ENCODE measurements at regions not wholly inside any gene's neighbourhood (a gene's known extent, or its start where the extent isn't known, plus 50 kb on each side); places are given as distances from the start of the nearest gene placed in this dataset.

GRCh38 chr16:60371591-60371990, 1637.5 kb upstream of the GOT2 start (continued):
- TF ChIP-seq RXRA (IDR thresholded peaks at IDR 0.05) (no peak), TAF1 (conservative IDR thresholded peaks at IDR 0.05) (no peak), HNF4G (IDR thresholded peaks at IDR 0.05) (no peak), FOXA1 (IDR thresholded peaks at IDR 0.05) (no peak), FOXA2 (IDR thresholded peaks at IDR 0.05) (no peak), EGR1 (IDR thresholded peaks at IDR 0.05; ENCODE audit: low read depth in 2 of 2) (no peak), RAD21 (IDR thresholded peaks at IDR 0.05) (no peak), SP1 (IDR thresholded peaks at IDR 0.05) (no peak), HNF4A (conservative IDR thresholded peaks at IDR 0.05) (no peak), GABPA (IDR thresholded peaks at IDR 0.05 in 1 of 2, conservative IDR thresholded peaks at IDR 0.05 in 1 of 2) (no peak)

DNA sequence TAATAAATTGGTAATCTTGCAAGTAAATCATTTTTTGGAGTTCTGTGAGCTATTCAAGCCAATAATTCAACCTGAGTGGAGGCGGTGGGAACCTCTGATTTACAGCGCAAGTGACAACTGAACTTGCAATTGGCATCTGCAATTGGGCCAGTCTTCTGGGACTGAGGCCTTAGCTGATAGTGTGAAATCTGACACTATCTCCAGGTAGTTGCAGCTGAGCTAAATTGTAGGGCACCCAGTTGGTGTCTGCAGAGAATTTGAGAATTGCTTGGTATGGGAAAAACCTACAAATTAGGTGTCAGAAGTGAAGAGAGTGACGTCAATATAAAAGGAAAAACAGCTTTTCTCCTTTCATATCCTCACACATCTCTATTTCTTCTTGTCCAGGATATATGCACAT, 1633.6 kb upstream of the GOT2 start:
- no peaks in the 10 kb centered on the region for H3K9me3 ChIP-seq (ENCODE audit: control insufficient read depth in 4 of 4, low read length in 3 of 4)
- no peak overlapping the region for H3K4me3 ChIP-seq (ENCODE audit: low read depth in 1 of 3, low read length in 3 of 3)
- H3K27ac ChIP-seq (ENCODE audit: low read depth in 1 of 2, low read length in 2 of 2) = no peak overlapping the region
- no peak for TF ChIP-seq ZBTB33 (IDR thresholded peaks at IDR 0.05)
- TF ChIP-seq HNF4G (IDR thresholded peaks at IDR 0.05) = no peak
- TF ChIP-seq EGR1 (IDR thresholded peaks at IDR 0.05; ENCODE audit: low read depth in 2 of 2) = no peak
- TF ChIP-seq, protein P1, sequence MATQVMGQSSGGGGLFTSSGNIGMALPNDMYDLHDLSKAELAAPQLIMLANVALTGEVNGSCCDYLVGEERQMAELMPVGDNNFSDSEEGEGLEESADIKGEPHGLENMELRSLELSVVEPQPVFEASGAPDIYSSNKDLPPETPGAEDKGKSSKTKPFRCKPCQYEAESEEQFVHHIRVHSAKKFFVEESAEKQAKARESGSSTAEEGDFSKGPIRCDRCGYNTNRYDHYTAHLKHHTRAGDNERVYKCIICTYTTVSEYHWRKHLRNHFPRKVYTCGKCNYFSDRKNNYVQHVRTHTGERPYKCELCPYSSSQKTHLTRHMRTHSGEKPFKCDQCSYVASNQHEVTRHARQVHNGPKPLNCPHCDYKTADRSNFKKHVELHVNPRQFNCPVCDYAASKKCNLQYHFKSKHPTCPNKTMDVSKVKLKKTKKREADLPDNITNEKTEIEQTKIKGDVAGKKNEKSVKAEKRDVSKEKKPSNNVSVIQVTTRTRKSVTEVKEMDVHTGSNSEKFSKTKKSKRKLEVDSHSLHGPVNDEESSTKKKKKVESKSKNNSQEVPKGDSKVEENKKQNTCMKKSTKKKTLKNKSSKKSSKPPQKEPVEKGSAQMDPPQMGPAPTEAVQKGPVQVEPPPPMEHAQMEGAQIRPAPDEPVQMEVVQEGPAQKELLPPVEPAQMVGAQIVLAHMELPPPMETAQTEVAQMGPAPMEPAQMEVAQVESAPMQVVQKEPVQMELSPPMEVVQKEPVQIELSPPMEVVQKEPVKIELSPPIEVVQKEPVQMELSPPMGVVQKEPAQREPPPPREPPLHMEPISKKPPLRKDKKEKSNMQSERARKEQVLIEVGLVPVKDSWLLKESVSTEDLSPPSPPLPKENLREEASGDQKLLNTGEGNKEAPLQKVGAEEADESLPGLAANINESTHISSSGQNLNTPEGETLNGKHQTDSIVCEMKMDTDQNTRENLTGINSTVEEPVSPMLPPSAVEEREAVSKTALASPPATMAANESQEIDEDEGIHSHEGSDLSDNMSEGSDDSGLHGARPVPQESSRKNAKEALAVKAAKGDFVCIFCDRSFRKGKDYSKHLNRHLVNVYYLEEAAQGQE (IDR thresholded peaks at IDR 0.05) = no peak
- no peak for TF ChIP-seq TAF1 (conservative IDR thresholded peaks at IDR 0.05)
- TF ChIP-seq SP1 (IDR thresholded peaks at IDR 0.05) = no peak
- TF ChIP-seq HNF4A (conservative IDR thresholded peaks at IDR 0.05) = no peak
- TF ChIP-seq, protein P2, sequence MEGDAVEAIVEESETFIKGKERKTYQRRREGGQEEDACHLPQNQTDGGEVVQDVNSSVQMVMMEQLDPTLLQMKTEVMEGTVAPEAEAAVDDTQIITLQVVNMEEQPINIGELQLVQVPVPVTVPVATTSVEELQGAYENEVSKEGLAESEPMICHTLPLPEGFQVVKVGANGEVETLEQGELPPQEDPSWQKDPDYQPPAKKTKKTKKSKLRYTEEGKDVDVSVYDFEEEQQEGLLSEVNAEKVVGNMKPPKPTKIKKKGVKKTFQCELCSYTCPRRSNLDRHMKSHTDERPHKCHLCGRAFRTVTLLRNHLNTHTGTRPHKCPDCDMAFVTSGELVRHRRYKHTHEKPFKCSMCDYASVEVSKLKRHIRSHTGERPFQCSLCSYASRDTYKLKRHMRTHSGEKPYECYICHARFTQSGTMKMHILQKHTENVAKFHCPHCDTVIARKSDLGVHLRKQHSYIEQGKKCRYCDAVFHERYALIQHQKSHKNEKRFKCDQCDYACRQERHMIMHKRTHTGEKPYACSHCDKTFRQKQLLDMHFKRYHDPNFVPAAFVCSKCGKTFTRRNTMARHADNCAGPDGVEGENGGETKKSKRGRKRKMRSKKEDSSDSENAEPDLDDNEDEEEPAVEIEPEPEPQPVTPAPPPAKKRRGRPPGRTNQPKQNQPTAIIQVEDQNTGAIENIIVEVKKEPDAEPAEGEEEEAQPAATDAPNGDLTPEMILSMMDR (IDR thresholded peaks at IDR 0.05; ENCODE audit: low read depth, low read length, missing input control) = no peak
- TF ChIP-seq MAX (IDR thresholded peaks at IDR 0.05) = no peak
- no peak for TF ChIP-seq JUND (IDR thresholded peaks at IDR 0.05)
- no peak for TF ChIP-seq NR2F2 (IDR thresholded peaks at IDR 0.05)
- TF ChIP-seq, protein P3, sequence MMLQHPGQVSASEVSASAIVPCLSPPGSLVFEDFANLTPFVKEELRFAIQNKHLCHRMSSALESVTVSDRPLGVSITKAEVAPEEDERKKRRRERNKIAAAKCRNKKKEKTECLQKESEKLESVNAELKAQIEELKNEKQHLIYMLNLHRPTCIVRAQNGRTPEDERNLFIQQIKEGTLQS (IDR thresholded peaks at IDR 0.05) = no peak
- no peak for TF ChIP-seq GABPA (IDR thresholded peaks at IDR 0.05 in 1 of 2, conservative IDR thresholded peaks at IDR 0.05 in 1 of 2)
- no peak for TF ChIP-seq YY1 (IDR thresholded peaks at IDR 0.05)
- no peak for TF ChIP-seq FOXA1 (IDR thresholded peaks at IDR 0.05)
- no peak for DNase-seq (ENCODE audit: low spot score)
- no peak overlapping the region for H3K9ac ChIP-seq (ENCODE audit: low read depth in 1 of 2, low read length in 2 of 2)
- H3K4me1 ChIP-seq (ENCODE audit: control insufficient read depth in 4 of 4, insufficient read depth in 4 of 4, low read length in 3 of 4) = no peaks in the 10 kb centered on the region
- no peaks in the 10 kb centered on the region for H3K36me3 ChIP-seq (ENCODE audit: control insufficient read depth in 4 of 4, insufficient read depth in 3 of 4, low read depth in 1 of 4, low read length in 3 of 4)
- 65% methylated on average over 3 of the region's 3 CpGs for WGBS
- H3K27me3 ChIP-seq (ENCODE audit: control insufficient read depth in 4 of 4, insufficient read depth in 4 of 4, low read length in 3 of 4) = peaks cover 0 to 2% (median 0%) of the 10 kb centered on the region in 4 donors

All from liver (tissue), 8 donors.